ENCODE measurements at regions not wholly inside any gene's neighbourhood (a gene's known extent, or its start where the extent isn't known, plus 50 kb on each side); places are given as distances from the start of the nearest gene placed in this dataset.

DNA sequence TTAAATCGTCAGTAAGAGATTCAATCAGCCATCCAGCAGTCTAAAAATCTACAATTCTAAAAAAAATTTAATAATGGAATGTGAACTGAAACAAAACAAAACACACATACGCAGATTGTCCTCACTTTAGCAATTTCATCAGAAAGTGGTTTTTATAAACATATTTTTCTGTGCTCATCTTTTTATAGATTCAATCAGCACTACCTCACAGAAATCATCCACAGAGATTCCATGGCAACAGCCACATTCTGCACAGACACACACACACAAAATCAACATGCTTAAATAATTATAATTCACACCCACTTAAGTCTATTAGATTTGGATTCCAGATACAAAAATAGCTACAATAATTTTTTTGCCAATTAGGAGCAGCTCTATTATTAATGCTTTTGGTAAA, 149.0 kb upstream of the KCNIP4 start:
- Mint-ChIP-seq H3K36me3 (no peaks in the 10 kb centered on the region), H3K27me3 (ENCODE audit: low read depth) (peaks cover 2% of the 10 kb centered on the region), H3K4me1 (no peaks in the 10 kb centered on the region), H3K4me3 (no peak overlapping the region), H3K27ac (no peak overlapping the region), H3K9me3 (no peaks in the 10 kb centered on the region)
- TF ChIP-seq, protein P1, sequence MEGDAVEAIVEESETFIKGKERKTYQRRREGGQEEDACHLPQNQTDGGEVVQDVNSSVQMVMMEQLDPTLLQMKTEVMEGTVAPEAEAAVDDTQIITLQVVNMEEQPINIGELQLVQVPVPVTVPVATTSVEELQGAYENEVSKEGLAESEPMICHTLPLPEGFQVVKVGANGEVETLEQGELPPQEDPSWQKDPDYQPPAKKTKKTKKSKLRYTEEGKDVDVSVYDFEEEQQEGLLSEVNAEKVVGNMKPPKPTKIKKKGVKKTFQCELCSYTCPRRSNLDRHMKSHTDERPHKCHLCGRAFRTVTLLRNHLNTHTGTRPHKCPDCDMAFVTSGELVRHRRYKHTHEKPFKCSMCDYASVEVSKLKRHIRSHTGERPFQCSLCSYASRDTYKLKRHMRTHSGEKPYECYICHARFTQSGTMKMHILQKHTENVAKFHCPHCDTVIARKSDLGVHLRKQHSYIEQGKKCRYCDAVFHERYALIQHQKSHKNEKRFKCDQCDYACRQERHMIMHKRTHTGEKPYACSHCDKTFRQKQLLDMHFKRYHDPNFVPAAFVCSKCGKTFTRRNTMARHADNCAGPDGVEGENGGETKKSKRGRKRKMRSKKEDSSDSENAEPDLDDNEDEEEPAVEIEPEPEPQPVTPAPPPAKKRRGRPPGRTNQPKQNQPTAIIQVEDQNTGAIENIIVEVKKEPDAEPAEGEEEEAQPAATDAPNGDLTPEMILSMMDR (IDR thresholded peaks at IDR 0.05; ENCODE audit: unreplicated experiment): no peak
- no peak for DNase-seq (ENCODE audit: low spot score in 2 of 2, unreplicated experiment in 2 of 2)

DNA sequence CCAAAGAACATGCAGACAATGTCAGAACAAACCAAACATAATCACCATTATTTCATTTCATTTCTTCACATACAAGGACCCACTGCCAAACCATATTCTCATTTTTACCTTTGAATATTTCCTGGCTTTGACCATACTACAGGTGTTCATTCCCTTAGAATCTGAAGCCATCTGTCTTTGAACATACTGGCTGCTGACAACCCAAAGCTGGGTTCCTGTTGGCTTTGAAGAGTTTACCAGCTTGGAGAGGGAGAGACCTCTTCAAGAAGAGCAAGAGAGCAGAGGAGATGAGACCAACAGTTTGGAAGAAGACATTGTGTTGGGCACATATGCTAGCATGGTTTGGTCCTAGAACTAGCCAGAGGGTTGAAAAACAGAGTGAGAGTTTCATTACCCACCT, 145.6 kb upstream of the KCNIP4 start:
- no peak overlapping the region for H3K27ac Mint-ChIP-seq
- DNase-seq (ENCODE audit: low spot score in 2 of 2, unreplicated experiment in 2 of 2): no peak
- no peaks in the 10 kb centered on the region for H3K9me3 Mint-ChIP-seq
- H3K27me3 Mint-ChIP-seq (ENCODE audit: low read depth): peaks cover 2% of the 10 kb centered on the region
- no peaks in the 10 kb centered on the region for H3K36me3 Mint-ChIP-seq
- TF ChIP-seq, protein P1 (IDR thresholded peaks at IDR 0.05; ENCODE audit: unreplicated experiment): no peak
- no peaks in the 10 kb centered on the region for H3K4me1 Mint-ChIP-seq
- H3K4me3 Mint-ChIP-seq: no peak overlapping the region

DNA sequence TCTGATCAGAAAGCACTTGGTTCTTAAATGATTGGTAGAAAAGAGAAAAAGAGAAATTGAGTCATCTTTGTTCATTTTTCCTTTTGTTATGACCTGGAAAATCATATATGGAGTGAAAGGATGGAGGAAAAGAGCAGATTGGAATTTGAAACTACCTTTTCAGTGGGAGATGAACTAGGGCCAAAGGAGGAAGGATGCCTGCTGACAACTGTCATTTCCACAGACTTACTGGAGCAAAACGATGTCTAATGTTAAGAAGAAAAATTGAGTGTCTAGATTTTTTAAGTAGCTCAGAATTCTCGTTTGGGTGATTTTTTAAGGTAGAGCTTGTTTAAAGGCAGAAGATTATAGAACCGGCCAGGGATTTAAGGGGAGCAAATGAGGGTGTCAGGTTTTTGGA, 144.6 kb upstream of the KCNIP4 start:
- H3K4me3 Mint-ChIP-seq: no peak overlapping the region
- DNase-seq (ENCODE audit: low spot score in 2 of 2, unreplicated experiment in 2 of 2): no peak
- H3K27ac Mint-ChIP-seq: no peak overlapping the region
- TF ChIP-seq, protein P1 (IDR thresholded peaks at IDR 0.05; ENCODE audit: unreplicated experiment): no peak
- no peaks in the 10 kb centered on the region for H3K36me3 Mint-ChIP-seq
- no peaks in the 10 kb centered on the region for H3K4me1 Mint-ChIP-seq
- H3K9me3 Mint-ChIP-seq: peaks cover 5% of the 10 kb centered on the region
- no peaks in the 10 kb centered on the region for H3K27me3 Mint-ChIP-seq (ENCODE audit: low read depth)

DNA sequence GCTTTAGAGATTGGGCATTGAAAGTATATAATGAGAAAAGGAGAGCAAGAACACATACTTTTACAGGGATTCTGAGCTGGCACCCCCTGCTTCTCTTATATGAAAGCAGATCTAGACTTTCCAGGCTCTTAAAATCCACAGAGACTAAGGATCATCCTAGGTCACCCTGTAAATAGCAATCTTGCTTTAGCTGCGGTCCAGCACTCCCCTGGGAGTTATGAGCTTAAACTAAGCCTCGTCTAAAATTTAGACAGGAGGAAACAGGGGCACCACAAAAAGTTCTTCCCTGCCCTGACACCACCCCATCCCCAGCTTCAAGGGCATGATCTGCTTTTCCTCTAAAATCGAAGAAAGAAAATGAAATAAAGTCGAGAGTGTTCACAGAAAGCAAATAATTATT, 143.3 kb upstream of the KCNIP4 start:
- peaks cover 12% of the 10 kb centered on the region for H3K9me3 Mint-ChIP-seq
- H3K27ac Mint-ChIP-seq: no peak overlapping the region
- TF ChIP-seq, protein P1 (IDR thresholded peaks at IDR 0.05; ENCODE audit: unreplicated experiment): no peak
- no peak for DNase-seq (ENCODE audit: low spot score in 2 of 2, unreplicated experiment in 2 of 2)
- no peaks in the 10 kb centered on the region for H3K36me3 Mint-ChIP-seq
- no peak overlapping the region for H3K4me3 Mint-ChIP-seq
- no peaks in the 10 kb centered on the region for H3K4me1 Mint-ChIP-seq
- H3K27me3 Mint-ChIP-seq (ENCODE audit: low read depth): no peaks in the 10 kb centered on the region

DNA sequence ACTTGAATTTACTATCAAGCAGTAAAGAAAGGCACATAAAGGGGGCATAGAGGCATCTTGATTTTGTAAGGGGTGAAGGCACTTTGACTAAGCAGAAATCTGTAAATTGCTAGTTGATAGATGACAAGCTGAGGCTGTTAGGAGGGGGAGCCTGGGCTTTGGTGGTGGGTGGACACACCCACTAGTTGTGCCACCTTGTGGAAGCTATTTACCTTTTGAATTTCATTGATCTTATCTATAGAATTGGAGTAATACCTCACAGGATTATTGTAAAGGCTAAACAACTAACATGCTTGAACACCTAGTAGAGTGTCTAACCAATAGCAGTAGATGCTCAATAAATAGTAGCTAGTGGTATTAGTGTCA, 142.8 kb upstream of the KCNIP4 start:
- no peaks in the 10 kb centered on the region for H3K27me3 Mint-ChIP-seq (ENCODE audit: low read depth)
- H3K27ac Mint-ChIP-seq: no peak overlapping the region
- TF ChIP-seq, protein P1 (IDR thresholded peaks at IDR 0.05; ENCODE audit: unreplicated experiment): no peak
- H3K4me1 Mint-ChIP-seq: no peaks in the 10 kb centered on the region
- H3K4me3 Mint-ChIP-seq: no peak overlapping the region
- H3K9me3 Mint-ChIP-seq: peaks cover 13% of the 10 kb centered on the region
- H3K36me3 Mint-ChIP-seq: no peaks in the 10 kb centered on the region
- no peak for DNase-seq (ENCODE audit: low spot score in 2 of 2, unreplicated experiment in 2 of 2)

DNA sequence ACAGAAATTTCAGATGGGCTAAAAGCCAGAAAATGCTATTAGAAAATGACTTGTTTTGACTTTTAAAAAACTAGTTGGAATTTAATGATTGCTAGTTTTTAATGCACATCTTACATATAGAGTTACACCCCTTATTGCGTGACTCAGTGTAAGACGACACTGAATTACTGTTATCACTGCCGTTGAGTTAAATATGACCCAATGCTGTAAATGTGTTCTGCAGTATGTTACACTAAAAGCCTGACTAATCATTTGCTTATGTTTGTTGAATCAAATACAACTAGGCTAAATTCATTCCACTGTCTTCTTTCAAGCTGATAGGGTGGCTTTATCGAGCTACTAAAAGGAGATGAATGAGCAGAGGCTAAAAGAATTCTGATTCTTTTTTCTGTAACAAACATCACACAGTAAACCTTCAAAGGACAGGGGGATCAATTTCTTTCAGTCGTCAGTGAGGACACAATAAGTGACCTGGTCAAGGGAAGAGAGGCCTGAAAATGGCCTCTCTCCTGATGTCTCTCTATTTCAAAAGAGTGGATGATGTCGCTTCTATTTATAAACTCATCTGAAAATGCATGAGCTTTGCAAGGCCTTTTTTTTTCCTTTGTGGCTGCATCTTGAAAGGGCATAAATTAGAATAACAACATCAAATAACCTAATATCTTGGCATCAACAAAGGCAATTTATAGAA, 142.2 kb upstream of the KCNIP4 start:
- no peaks in the 10 kb centered on the region for H3K27me3 Mint-ChIP-seq (ENCODE audit: low read depth)
- no peak overlapping the region for H3K4me3 Mint-ChIP-seq
- peaks cover 18% of the 10 kb centered on the region for H3K9me3 Mint-ChIP-seq
- DNase-seq (ENCODE audit: low spot score in 2 of 2, unreplicated experiment in 2 of 2): no peak
- no peaks in the 10 kb centered on the region for H3K36me3 Mint-ChIP-seq
- TF ChIP-seq, protein P1 (IDR thresholded peaks at IDR 0.05; ENCODE audit: unreplicated experiment): no peak
- H3K4me1 Mint-ChIP-seq: no peaks in the 10 kb centered on the region
- H3K27ac Mint-ChIP-seq: no peak overlapping the region

All from mesothelial cell of epicardium (in vitro differentiated cells).